GM19023 (cell line): ENCODE measurements at regions not wholly inside any gene's neighbourhood (a gene's known extent, or its start where the extent isn't known, plus 50 kb on each side); places are given as distances from the start of the nearest gene placed in this dataset.
"Not testable (repeated sequence)": the region's sequence is repeated elsewhere in the genome, so short reads cannot be mapped to it uniquely, and the experiment has no call there.

ENCODE experiments used
- ATAC-seq: cut with Tn5 transposase; IDR thresholded peaks from one replicate; pipeline ENCODE4 v1.9.1; 2021; ENCODE audit warnings: mild to moderate bottlenecking, moderate library complexity; ENCODE audit not compliant: unreplicated experiment

GRCh38 chr3:20523293-20523692 is 337.3 kb upstream of the SGO1 start:
- ATAC-seq: no peak

GRCh38 chr3:20517316-20517715 is 331.3 kb upstream of the SGO1 start:
- not testable (repeated sequence) for ATAC-seq

DNA sequence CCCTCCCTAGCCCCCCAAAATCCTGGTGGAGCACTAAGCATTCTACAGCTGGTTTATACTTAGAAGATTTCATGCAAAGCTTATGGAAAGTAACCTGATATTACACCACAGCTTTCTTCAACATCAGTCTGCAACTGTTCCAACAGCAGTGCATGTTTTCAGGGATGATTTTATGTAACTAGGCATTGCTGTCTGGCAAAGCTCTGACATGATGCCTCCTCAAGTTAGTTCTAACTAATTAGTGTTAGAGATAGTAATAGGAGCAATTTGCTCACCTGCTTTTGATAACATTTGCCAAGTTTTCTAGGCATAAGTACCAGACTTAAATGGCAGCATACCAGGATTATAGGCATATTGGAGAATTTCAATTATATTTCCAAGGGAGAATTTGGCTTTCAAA is 330.3 kb upstream of the SGO1 start:
- no peak for ATAC-seq

GRCh38 chr3:20515834-20516233 is 329.8 kb upstream of the SGO1 start:
- no peak for ATAC-seq

GRCh38 chr3:20511863-20512505 is 326.0 kb upstream of the SGO1 start:
- peak; percentile 98 for ATAC-seq

GRCh38 chr3:20510396-20510795 is 324.4 kb upstream of the SGO1 start:
- ATAC-seq: no peak

DNA sequence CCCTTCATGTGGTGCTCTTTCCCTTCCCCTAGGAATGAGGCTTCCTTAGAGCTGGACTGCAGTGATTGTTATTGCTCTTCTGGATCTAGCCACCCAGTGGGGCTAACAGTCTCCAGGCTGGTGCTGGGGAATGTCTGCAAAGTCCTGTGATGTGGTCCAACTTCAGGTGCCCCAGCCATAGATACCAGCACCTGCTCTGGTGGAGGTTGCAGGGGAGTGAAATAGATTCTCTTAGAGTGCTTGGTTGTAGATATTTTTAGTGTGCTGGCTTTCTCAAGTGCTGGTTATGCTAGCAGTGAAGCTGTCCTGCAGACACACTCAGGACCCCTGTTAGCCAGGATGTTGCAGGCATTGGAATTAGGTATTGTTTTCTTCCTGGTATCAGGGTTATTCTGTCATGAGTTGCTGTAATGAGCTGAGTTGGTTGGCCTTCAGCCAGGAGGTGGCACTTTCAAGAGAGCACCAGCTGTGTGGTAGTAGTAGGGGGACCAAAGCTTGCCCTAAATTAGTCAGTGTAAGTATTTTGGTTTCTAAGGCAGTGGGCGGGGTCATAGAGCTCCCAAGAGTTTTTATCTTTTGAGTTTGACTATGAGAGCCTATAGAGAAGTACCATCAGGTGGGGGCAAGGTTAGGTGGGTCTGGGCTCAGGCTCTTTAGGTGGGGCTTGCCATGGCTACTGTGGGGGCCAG is 317.5 kb upstream of the SGO1 start:
- ATAC-seq: no peak

DNA sequence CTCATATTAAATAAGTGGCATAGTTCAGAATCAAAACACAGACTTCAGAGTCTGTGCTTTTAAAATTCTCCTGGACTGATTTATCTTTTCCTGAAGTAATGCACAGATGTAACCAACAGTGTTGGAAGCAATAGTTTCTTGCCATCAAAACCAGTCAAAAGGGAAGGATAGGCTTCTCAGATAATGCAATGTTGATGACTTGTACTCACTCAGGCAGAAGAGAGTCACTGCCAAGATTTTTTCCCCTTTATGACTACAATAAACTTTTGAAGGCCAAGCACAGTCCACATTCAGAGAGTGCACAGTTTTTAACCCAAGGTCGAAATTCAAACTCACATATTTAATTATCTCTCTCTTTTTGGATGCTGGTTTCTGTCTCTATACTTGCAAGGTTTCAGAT is 305.0 kb upstream of the SGO1 start:
- ATAC-seq: no peak

DNA sequence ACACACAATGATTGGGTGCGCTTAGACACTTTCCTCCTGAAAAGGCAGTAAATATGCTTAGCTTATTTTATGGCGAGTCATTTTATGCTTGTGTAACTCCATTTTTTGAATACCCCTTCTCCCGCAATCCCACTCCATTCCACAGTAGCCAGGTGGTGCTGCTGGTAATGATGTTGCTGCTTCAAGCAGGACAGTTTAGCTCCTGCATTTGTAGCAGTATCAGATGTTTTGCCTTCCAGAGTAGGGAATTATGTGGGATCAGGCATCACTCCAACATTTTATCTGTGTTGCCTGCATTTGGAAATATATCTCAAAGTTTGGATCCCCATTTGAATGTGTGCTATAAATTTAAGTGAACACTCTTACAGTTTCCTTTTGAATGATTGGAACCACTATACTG is 302.1 kb upstream of the SGO1 start:
- ATAC-seq: no peak

- ATAC-seq: no peak
Measured at GRCh38 chr3:20484126-20484525, 298.1 kb upstream of the SGO1 start.

DNA sequence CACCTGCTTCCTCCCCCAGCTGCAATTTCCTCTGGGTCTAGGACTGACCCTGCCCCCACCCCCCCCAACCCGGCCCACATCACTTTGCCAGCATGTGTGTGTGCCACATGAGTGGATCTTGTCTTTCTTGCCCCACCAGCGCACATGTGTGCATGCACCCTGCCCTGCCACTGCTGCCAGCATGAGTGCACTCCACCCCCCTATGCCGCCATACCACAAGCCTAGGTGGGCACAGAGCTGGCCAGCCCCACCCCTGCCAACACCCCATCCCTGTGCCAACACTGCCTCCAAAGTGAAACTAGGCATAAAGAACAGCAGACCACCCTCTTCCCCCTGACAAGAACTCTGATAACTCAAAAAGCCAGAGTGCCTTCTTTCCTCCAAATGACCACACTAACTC is 296.3 kb upstream of the SGO1 start:
- no peak for ATAC-seq

- ATAC-seq: no peak
Measured at GRCh38 chr3:20480786-20481365, 294.9 kb upstream of the SGO1 start.

DNA sequence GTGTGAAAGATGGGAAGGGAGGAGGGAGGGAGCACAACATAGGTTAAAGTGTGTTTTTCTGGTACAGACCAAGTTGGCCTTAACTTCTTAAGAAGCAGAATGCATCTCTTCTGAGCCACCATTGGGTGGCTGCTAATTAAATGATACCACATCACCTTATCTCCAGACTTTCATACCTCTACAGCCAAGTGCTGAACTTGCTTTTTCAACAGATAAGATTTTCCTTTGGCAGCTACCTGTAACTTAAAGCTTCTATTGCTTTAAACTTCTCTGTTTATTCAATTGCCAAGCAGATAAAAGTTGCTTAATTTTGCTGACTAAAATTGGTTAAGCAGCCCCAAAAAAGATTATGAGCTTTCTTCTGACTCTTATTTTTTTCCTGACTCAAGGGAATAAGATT is 292.4 kb upstream of the SGO1 start:
- ATAC-seq: no peak

DNA sequence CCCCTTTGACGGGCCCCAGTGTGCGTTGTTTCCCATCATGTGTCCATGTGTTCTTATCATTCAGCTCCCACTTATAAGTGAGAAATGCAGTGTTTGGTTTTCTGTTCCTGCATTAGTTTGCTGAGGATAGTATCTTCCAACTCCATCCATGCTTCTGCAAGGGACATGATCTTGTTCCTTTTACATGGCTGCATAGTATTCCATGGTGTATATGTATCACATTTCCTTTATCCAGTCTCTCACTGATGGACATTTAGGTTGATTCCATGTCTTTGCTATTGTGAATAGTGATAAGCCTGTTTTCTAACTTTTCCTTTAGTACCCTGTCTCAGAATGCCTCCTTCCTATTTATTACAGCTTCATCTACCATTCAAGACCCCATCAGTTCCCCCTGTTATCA is 278.2 kb upstream of the SGO1 start:
- ATAC-seq: not testable (repeated sequence)

DNA sequence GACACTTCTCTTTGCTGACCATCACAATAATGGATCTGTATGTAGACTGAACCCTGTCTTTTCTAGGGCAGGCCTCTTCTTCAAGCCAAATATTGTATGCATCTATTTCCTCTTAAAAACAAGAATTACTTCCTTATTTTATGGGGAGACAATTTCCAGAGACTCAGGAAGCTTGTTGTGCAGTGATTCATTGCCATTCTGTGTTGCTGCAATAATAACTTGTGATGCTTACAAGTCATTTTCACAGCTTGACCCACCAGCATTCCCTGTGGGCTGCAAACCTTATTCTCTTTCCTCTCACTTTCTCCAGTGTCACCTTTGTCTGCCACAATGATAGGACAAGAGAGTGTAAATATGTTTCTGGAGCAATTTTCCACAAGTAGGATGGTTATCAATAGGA is 276.7 kb upstream of the SGO1 start:
- no peak for ATAC-seq

- ATAC-seq: no peak
Measured at GRCh38 chr3:20462226-20462625, 276.2 kb upstream of the SGO1 start.

DNA sequence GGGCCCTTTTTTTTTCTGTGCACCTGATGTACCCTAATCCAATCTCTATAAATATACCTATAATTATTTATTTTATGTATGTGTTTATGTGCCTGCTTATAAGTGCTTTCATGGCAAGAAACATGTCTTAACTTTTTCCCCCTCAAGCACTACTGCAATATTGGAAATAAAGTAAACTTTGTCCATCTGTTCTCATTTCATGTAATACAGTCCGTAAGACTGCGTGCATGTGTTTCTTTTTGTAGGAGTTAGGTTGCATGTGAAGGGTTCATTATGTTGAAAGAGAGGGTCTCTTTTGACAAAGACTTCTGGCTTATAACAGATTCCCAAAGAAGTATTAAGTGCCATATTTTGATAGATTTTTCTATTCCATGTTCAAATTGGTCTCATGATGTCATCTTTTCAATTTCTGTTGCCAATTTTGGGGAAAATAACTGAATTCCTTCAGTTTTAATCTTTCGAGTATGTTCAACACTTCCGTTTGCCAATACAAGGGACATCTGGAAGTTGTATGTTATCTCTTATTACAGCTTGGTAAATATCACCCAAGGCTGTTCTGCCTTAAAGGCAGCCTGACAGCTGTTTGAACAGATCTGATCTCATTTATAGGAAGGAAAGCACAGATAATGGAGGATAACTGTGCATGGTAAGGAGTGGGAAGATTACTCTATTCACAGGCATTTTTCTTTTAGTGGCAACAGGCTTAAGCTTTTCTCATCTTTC is 273.1 kb upstream of the SGO1 start:
- no peak for ATAC-seq

- no peak for ATAC-seq
Measured at GRCh38 chr3:20456511-20456910, 270.5 kb upstream of the SGO1 start.

- no peak for ATAC-seq
Measured at GRCh38 chr3:20451170-20451569, 265.2 kb upstream of the SGO1 start.

- ATAC-seq: no peak
Measured at GRCh38 chr3:20450611-20451010, 264.6 kb upstream of the SGO1 start.

- ATAC-seq: no peak
Measured at GRCh38 chr3:20442846-20443245, 256.8 kb upstream of the SGO1 start.

DNA sequence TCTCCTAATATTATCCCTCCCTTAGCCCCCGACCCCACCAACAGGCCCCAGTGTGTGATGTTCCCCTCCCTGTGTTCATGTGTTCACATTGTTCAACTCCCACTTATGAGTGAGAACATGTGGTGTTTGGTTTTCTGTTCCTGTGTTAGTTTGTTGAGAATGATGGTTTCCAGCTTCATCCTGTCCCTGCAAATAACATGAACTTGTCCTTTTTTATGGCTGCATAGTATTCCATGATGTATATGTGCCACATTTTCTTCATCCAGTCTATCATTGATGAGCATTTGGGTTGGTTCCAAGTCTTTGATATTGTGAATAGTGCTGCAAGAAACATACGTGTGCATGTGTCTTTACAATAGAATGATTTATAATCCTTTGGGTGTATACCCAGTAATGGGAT is 241.3 kb upstream of the SGO1 start:
- ATAC-seq: not testable (repeated sequence)
